H1 (cell line): ENCODE measurements at regions not wholly inside any gene's neighbourhood (a gene's known extent, or its start where the extent isn't known, plus 50 kb on each side); places are given as distances from the start of the nearest gene placed in this dataset.

ENCODE experiments used
- CTCF ChIA-PET: fragments of 300-600 bp; sonication (Branson Sonifier 250); formaldehyde crosslinking; loops from one replicate; lab custom pipeline; 2021; ENCODE audit not compliant: partially characterized antibody; lab: Charles Lee
- POLR2A ChIA-PET: fragments of 300-600 bp; sonication (Branson Sonifier 250); formaldehyde crosslinking; loops from one replicate; lab custom pipeline; 2021; ENCODE audit warnings: inconsistent platforms; ENCODE audit not compliant: partially characterized antibody; lab: Charles Lee
- DNase-seq, 2 experiments: peaks; one replicate each; pipeline versions ENCODE4 v3.0.0 to v3.0.0-alpha.2; 2010 to 2022; ENCODE audit warnings: low spot score in 2 of 2, low read depth in 1 of 2, mixed read lengths in 1 of 2
- FAIRE-seq: peaks from 2 replicates; lab custom pipeline; 2011; peaks lifted over from hg19 to GRCh38; lab: Jason Lieb, UNC
- H2AFZ ChIP-seq: 2 replicates; pipeline ENCODE4 v1.8.1; 2012; ENCODE audit warnings: low read length, inconsistent platforms
- H2AK5ac ChIP-seq: 2 replicates; pipeline ENCODE4 v1.6.1; 2013; ENCODE audit warnings: low read depth, low read length
- H2BK120ac ChIP-seq: replicated peaks from 2 replicates; pipeline ENCODE3; 2013; ENCODE audit warnings: low read depth, low read length, inconsistent platforms
- H2BK12ac ChIP-seq: 2 replicates; pipeline ENCODE4 v1.6.1; 2013; ENCODE audit warnings: low read depth, low read length
- H2BK15ac ChIP-seq: 2 replicates; pipeline ENCODE4 v1.6.1; 2013; ENCODE audit warnings: low read length
- H2BK20ac ChIP-seq: 2 replicates; pipeline ENCODE4 v1.6.1; 2013; ENCODE audit warnings: low read length
- H2BK5ac ChIP-seq: 2 replicates; pipeline ENCODE4 v1.6.1; 2013; ENCODE audit warnings: low read depth, low read length
- H3K14ac ChIP-seq: 2 replicates; pipeline ENCODE4 v1.6.1; 2013; ENCODE audit warnings: inconsistent platforms; ENCODE audit not compliant: insufficient read length
- H3K18ac ChIP-seq: 2 replicates; pipeline ENCODE4 v1.6.1; 2013; ENCODE audit warnings: low read length; ENCODE audit errors: extremely low read depth
- H3K23ac ChIP-seq: 2 replicates; pipeline ENCODE4 v1.6.1; 2013; ENCODE audit warnings: inconsistent platforms; ENCODE audit not compliant: insufficient read length
- H3K23me2 ChIP-seq: 2 replicates; pipeline ENCODE4 v1.6.1; 2013; ENCODE audit warnings: low read depth, low read length
- H3K27ac ChIP-seq: 2 replicates; pipeline ENCODE4 v1.6.1; 2011; ENCODE audit warnings: low read depth, low read length, inconsistent platforms
- H3K27me3 ChIP-seq, 4 experiments: replicated peaks in 1 of 4; 1 replicate in 1 of 4; 2 replicates in 3 of 4; pipeline versions ENCODE4 v1.6.1 to v1.8.1; 2011 to 2013; ENCODE audit warnings: low read length in 3 of 4, mild to moderate bottlenecking in 3 of 4, inconsistent platforms in 2 of 4, mixed read lengths in 2 of 4, moderate library complexity in 1 of 4; ENCODE audit not compliant: control insufficient read depth in 3 of 4, insufficient read depth in 3 of 4; ENCODE audit errors: extremely low read depth in 1 of 4
- H3K36me3 ChIP-seq, 4 experiments: 2 replicates each; pipeline versions ENCODE4 v1.6.1 to v1.8.1; 2011 to 2013; ENCODE audit warnings: mild to moderate bottlenecking in 4 of 4, low read length in 3 of 4, moderate library complexity in 2 of 4, control low read depth in 1 of 4, inconsistent platforms in 1 of 4; ENCODE audit not compliant: insufficient read depth in 4 of 4, control insufficient read depth in 2 of 4
- H3K4ac ChIP-seq: replicated peaks from 2 replicates; pipeline ENCODE3; 2013; ENCODE audit warnings: low read length, low read depth, mixed read lengths, inconsistent platforms; ENCODE audit not compliant: insufficient read length
- H3K4me1 ChIP-seq, 4 experiments: replicated peaks in 1 of 4; 1 replicate in 1 of 4; 2 replicates in 3 of 4; pipeline versions ENCODE4 v1.6.1 to v1.8.1; 2011 to 2013; ENCODE audit warnings: low read length in 3 of 4, inconsistent platforms in 2 of 4, mixed read lengths in 1 of 4; ENCODE audit not compliant: insufficient read depth in 4 of 4, control insufficient read depth in 3 of 4
- H3K4me2 ChIP-seq, 2 experiments: 2 replicates each; pipeline versions ENCODE4 v1.6.1 to v1.8.1; 2011 to 2013; ENCODE audit warnings: low read depth in 2 of 2, low read length in 2 of 2, control low read depth in 1 of 2, inconsistent platforms in 1 of 2, mild to moderate bottlenecking in 1 of 2; ENCODE audit not compliant: insufficient read depth in 1 of 2
- H3K4me3 ChIP-seq, 4 experiments: fragments of 200-600, 300-600 bp in 1 of 4; sonication (generic), shearing (Covaris generic), sonication (Bioruptor Twin) in 1 of 4; 2 replicates each; pipeline versions ENCODE4 v1.5.1 to v1.8.1; 2011 to 2016; ENCODE audit warnings: low read length in 4 of 4, low read depth in 3 of 4, control low read depth in 2 of 4, inconsistent platforms in 2 of 4, mild to moderate bottlenecking in 2 of 4, mixed read lengths in 1 of 4, moderate library complexity in 1 of 4; ENCODE audit not compliant: insufficient read depth in 2 of 4; ENCODE audit errors: extremely low read depth in 1 of 4
- H3K56ac ChIP-seq: replicated peaks from 2 replicates; pipeline ENCODE3; 2013; ENCODE audit warnings: low read depth, mild to moderate bottlenecking, mixed read lengths, low read length, inconsistent platforms; ENCODE audit not compliant: insufficient read length
- H3K79me1 ChIP-seq: 2 replicates; pipeline ENCODE4 v1.6.1; 2013; ENCODE audit warnings: low read depth, low read length, control low read depth
- H3K79me2 ChIP-seq, 2 experiments: 2 replicates each; pipeline versions ENCODE4 v1.6.1 to v1.8.1; 2012 to 2013; ENCODE audit warnings: low read length in 2 of 2, mild to moderate bottlenecking in 2 of 2, inconsistent platforms in 1 of 2; ENCODE audit not compliant: insufficient read depth in 2 of 2, control insufficient read depth in 1 of 2
- H3K9ac ChIP-seq, 4 experiments: replicated peaks in 1 of 4; 1 replicate in 1 of 4; 2 replicates in 3 of 4; pipeline versions ENCODE4 v1.6.1 to v1.8.1; 2011 to 2013; ENCODE audit warnings: low read depth in 3 of 4, low read length in 3 of 4, control low read depth in 2 of 4, mild to moderate bottlenecking in 2 of 4, moderate library complexity in 2 of 4, inconsistent platforms in 1 of 4; ENCODE audit errors: extremely low read depth in 1 of 4
- H3K9me3 ChIP-seq, 2 experiments: 2 replicates each; pipeline versions ENCODE4 v1.6.1 to v1.8.1; 2012 to 2013; ENCODE audit warnings: mild to moderate bottlenecking in 2 of 2, moderate library complexity in 2 of 2, control low read depth in 1 of 2, inconsistent platforms in 1 of 2, low read depth in 1 of 2, low read length in 1 of 2, mixed read lengths in 1 of 2; ENCODE audit not compliant: insufficient read depth in 2 of 2
- H4K20me1 ChIP-seq, 2 experiments: replicated peaks in 1 of 2; 2 replicates each; pipeline versions ENCODE3 to v1.8.1; 2011 to 2013; ENCODE audit warnings: inconsistent platforms in 2 of 2, low read length in 2 of 2, mild to moderate bottlenecking in 1 of 2; ENCODE audit not compliant: insufficient read depth in 2 of 2, control insufficient read depth in 1 of 2
- H4K5ac ChIP-seq: 2 replicates; pipeline ENCODE4 v1.6.1; 2013; ENCODE audit warnings: low read length, low read depth, mixed read lengths, inconsistent platforms; ENCODE audit not compliant: insufficient read length
- H4K8ac ChIP-seq: 2 replicates; pipeline ENCODE4 v1.8.0; 2013; ENCODE audit warnings: mild to moderate bottlenecking, moderate library complexity, low read length, inconsistent platforms; ENCODE audit not compliant: insufficient read depth; ENCODE audit errors: extremely low read depth
- H4K91ac ChIP-seq: replicated peaks from 2 replicates; pipeline ENCODE3; 2013; ENCODE audit warnings: low read length, mixed read lengths, inconsistent platforms; ENCODE audit not compliant: insufficient read length
- CHD1 ChIP-seq: IDR thresholded peaks from 2 replicates; pipeline ENCODE4 v1.6.1; 2012; ENCODE audit warnings: low read depth, low read length, improper control_type of control experiment
- JUN ChIP-seq: IDR thresholded peaks from 2 replicates; pipeline ENCODE4 v1.6.1; 2011; ENCODE audit warnings: low read depth, mild to moderate bottlenecking, improper control_type of control experiment, low read length
- NRF1 ChIP-seq: IDR thresholded peaks from 2 replicates; pipeline ENCODE4 v1.6.1; 2011; ENCODE audit warnings: mild to moderate bottlenecking, low read depth, low read length, improper control_type of control experiment
- POU5F1 ChIP-seq: IDR thresholded peaks from 2 replicates; pipeline ENCODE4 v1.6.1; 2011; ENCODE audit warnings: low read depth, mild to moderate bottlenecking, low read length, moderate library complexity
- RNF2 ChIP-seq: fragments of 200-900, 300-1000 bp; sonication (generic); IDR thresholded peaks from 2 replicates; pipeline ENCODE4 v1.7.1; 2016; ENCODE audit warnings: borderline replicate concordance, low read depth, mild to moderate bottlenecking, antibody characterized with exemption, low read length; ENCODE audit not compliant: poor library complexity, severe bottlenecking; ENCODE audit errors: missing control alignments
- SAP30 ChIP-seq: fragments of 300-600 bp; sonication (generic); IDR thresholded peaks from 2 replicates; pipeline ENCODE4 v1.7.1; 2012; ENCODE audit warnings: low read length, moderate library complexity, mild to moderate bottlenecking, inconsistent platforms; ENCODE audit not compliant: insufficient read depth, insufficient replicate concordance
- SIN3A ChIP-seq, 2 experiments: IDR thresholded peaks in 1 of 2; conservative IDR thresholded peaks in 1 of 2; 2 replicates each; pipeline ENCODE4 v1.6.1; 2011 to 2012; ENCODE audit warnings: low read length in 2 of 2, improper control_type of control experiment in 1 of 2, low read depth in 1 of 2, mild to moderate bottlenecking in 1 of 2
- TBP ChIP-seq: IDR thresholded peaks from 2 replicates; pipeline ENCODE4 v1.6.1; 2011; ENCODE audit warnings: low read depth, low read length, improper control_type of control experiment
- ZNF274 ChIP-seq: IDR thresholded peaks from 2 replicates; pipeline ENCODE4 v1.7.0; 2012; ENCODE audit warnings: low read length, borderline replicate concordance; ENCODE audit errors: extremely low read depth
- WGBS, 2 experiments: shearing (Covaris generic) in 1 of 2; methylation state at CpG; one replicate each; pipeline versions ENCODE4 v1.1.6 to v1.1.7; 2013 to 2015; ENCODE audit warnings: low lambda C conversion rate in 2 of 2, mixed read lengths in 2 of 2, inconsistent platforms in 1 of 2, low coverage in 1 of 2, missing lambda C conversion rate in 1 of 2; ENCODE audit not compliant: insufficient replicate concordance in 2 of 2, insufficient coverage in 1 of 2, insufficient read length in 1 of 2; ENCODE audit errors: extremely low coverage in 1 of 2, missing lambda C conversion rate in 1 of 2; 5-methylcytosine and 5-hydroxymethylcytosine counted together
- TF ChIP-seq, protein P1 (sequence below): IDR thresholded peaks from 2 replicates; pipeline ENCODE4 v1.6.1; 2012; ENCODE audit warnings: inconsistent platforms
- TF ChIP-seq, protein P2 (sequence below): IDR thresholded peaks from 2 replicates; pipeline ENCODE4 v1.6.1; 2011; ENCODE audit warnings: low read length, improper control_type of control experiment
- TF ChIP-seq, protein P3 (sequence below): IDR thresholded peaks from 2 replicates; pipeline ENCODE4 v1.6.1; 2011; ENCODE audit warnings: low read depth, mild to moderate bottlenecking, low read length; ENCODE audit not compliant: insufficient read depth

DNA sequence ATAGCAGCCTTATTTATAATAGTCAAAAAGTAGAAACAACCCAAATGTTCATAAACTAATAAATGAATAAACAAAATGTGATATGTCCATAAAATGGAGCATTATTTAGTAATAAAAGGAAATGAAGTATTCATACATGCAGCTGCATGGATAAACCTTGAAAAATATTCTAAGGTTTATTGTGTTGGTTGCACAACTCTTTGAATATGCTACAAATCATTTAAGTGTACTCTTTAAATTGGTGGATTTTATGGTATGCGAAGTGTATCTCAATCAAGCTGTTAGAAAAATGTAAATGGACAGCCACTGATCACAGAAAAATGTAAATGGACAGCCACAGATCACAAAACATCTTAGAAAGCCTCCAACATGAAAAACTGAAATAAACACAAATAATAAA is 73.2 kb upstream of the SLC38A4 start:
- Histone ChIP-seq H3K4ac (no peak overlapping the region), H2BK15ac (no peak overlapping the region), H3K36me3 (no peaks in the 10 kb centered on the region), H4K91ac (no peak overlapping the region), H3K9me3 (no peaks in the 10 kb centered on the region), H4K5ac (no peak overlapping the region), H4K8ac (no peak overlapping the region), H2BK5ac (no peak overlapping the region), H3K27me3 (no peaks in the 10 kb centered on the region), H4K20me1 (no peaks in the 10 kb centered on the region), H3K79me2 (no peaks in the 10 kb centered on the region), H3K27ac (no peak overlapping the region), H2BK120ac (no peak overlapping the region), H3K4me3 (no peak overlapping the region), H2AK5ac (no peak overlapping the region), H3K79me1 (no peaks in the 10 kb centered on the region), H3K23ac (no peak overlapping the region), H2BK20ac (no peak overlapping the region), H3K23me2 (no peaks in the 10 kb centered on the region), H3K56ac (no peak overlapping the region), H3K14ac (no peak overlapping the region), H3K4me1 (no peaks in the 10 kb centered on the region), H3K9ac (no peak overlapping the region), H2AFZ (no peak overlapping the region), H3K4me2 (no peak overlapping the region), H3K18ac (no peak overlapping the region), H2BK12ac (no peak overlapping the region)
- CTCF ChIA-PET: no interaction called here
- POLR2A ChIA-PET: no interaction called here
- WGBS, 2 experiments: 93% methylated on average over 1 of the region's 1 CpG; no CpG with 5 or more reads in 1 of the 2 experiments
- FAIRE-seq (no peak), DNase-seq (no peak)
- TF ChIP-seq, protein P1, sequence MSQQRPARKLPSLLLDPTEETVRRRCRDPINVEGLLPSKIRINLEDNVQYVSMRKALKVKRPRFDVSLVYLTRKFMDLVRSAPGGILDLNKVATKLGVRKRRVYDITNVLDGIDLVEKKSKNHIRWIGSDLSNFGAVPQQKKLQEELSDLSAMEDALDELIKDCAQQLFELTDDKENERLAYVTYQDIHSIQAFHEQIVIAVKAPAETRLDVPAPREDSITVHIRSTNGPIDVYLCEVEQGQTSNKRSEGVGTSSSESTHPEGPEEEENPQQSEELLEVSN: no peak
- TF ChIP-seq TBP: no peak
- TF ChIP-seq, protein P2, sequence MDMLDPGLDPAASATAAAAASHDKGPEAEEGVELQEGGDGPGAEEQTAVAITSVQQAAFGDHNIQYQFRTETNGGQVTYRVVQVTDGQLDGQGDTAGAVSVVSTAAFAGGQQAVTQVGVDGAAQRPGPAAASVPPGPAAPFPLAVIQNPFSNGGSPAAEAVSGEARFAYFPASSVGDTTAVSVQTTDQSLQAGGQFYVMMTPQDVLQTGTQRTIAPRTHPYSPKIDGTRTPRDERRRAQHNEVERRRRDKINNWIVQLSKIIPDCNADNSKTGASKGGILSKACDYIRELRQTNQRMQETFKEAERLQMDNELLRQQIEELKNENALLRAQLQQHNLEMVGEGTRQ: no peak
- no peak for TF ChIP-seq JUN
- TF ChIP-seq ZNF274: no peak
- no peak for TF ChIP-seq RNF2
- no peak for TF ChIP-seq CHD1
- TF ChIP-seq SAP30: no peak
- TF ChIP-seq, protein P3, sequence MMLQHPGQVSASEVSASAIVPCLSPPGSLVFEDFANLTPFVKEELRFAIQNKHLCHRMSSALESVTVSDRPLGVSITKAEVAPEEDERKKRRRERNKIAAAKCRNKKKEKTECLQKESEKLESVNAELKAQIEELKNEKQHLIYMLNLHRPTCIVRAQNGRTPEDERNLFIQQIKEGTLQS: no peak
- TF ChIP-seq SIN3A (conservative IDR thresholded peaks at IDR 0.05 in 1 of 2, IDR thresholded peaks at IDR 0.05 in 1 of 2; ENCODE audit: low read depth in 1 of 2, low read length in 2 of 2): no peak
- no peak for TF ChIP-seq POU5F1
- no peak for TF ChIP-seq NRF1
